HG02588 (cell line): ENCODE measurements at regions not wholly inside any gene's neighbourhood (a gene's known extent, or its start where the extent isn't known, plus 50 kb on each side); places are given as distances from the start of the nearest gene placed in this dataset.

Experiments
- ATAC-seq: cut with Tn5 transposase; IDR thresholded peaks from one replicate; pipeline ENCODE4 v1.9.1; 2021; ENCODE audit warnings: mild to moderate bottlenecking, moderate library complexity; ENCODE audit not compliant: unreplicated experiment

GRCh38 chr4:110953191-110953590, 330.3 kb upstream of the PITX2 start:
- ATAC-seq: no peak

GRCh38 chr4:110953898-110954297, 331.0 kb upstream of the PITX2 start:
- ATAC-seq: no peak

GRCh38 chr4:110955748-110956147, 332.9 kb upstream of the PITX2 start:
- ATAC-seq: no peak

- ATAC-seq: no peak
Observed at GRCh38 chr4:110959041-110959643, 336.3 kb upstream of the PITX2 start.

- ATAC-seq: no peak
Observed at GRCh38 chr4:110961066-110961465, 338.2 kb upstream of the PITX2 start.

- ATAC-seq: no peak
Observed at GRCh38 chr4:110962616-110963015, 339.7 kb upstream of the PITX2 start.

- no peak for ATAC-seq
Observed at GRCh38 chr4:110963662-110964280, 340.9 kb upstream of the PITX2 start.

GRCh38 chr4:110967936-110968335, 345.1 kb upstream of the PITX2 start:
- no peak for ATAC-seq

- peak; percentile 71 for ATAC-seq
Observed at GRCh38 chr4:110970642-110971041, 347.8 kb upstream of the PITX2 start.

- no peak for ATAC-seq
Observed at GRCh38 chr4:110975338-110975737, 352.5 kb upstream of the PITX2 start.

- no peak for ATAC-seq
Observed at GRCh38 chr4:110977554-110977953, 354.7 kb upstream of the PITX2 start.

GRCh38 chr4:110978761-110979160, 355.9 kb upstream of the PITX2 start:
- ATAC-seq: no peak

- ATAC-seq: no peak
Observed at GRCh38 chr4:110982486-110982885, 359.6 kb upstream of the PITX2 start.

- ATAC-seq: no peak
Observed at GRCh38 chr4:110988722-110989121, 365.8 kb upstream of the PITX2 start.

- ATAC-seq: no peak
Observed at GRCh38 chr4:110989125-110989524, 366.2 kb upstream of the PITX2 start.

- no peak for ATAC-seq
Observed at GRCh38 chr4:110994781-110995180, 371.9 kb upstream of the PITX2 start.

GRCh38 chr4:110998320-110998719, 375.4 kb upstream of the PITX2 start:
- ATAC-seq: no peak

- no peak for ATAC-seq
Observed at GRCh38 chr4:111011458-111011857, 388.6 kb upstream of the PITX2 start.

- no peak for ATAC-seq
Observed at GRCh38 chr4:111013846-111014245, 391.0 kb upstream of the PITX2 start.

GRCh38 chr4:111014537-111014936, 391.7 kb upstream of the PITX2 start:
- ATAC-seq: no peak

- no peak for ATAC-seq
Observed at GRCh38 chr4:111016416-111016815, 393.5 kb upstream of the PITX2 start.

GRCh38 chr4:111018216-111018615, 395.3 kb upstream of the PITX2 start:
- no peak for ATAC-seq

GRCh38 chr4:111020476-111020875, 397.6 kb upstream of the PITX2 start:
- no peak for ATAC-seq
